22Rv1 (cell line): ENCODE measurements at regions not wholly inside any gene's neighbourhood (a gene's known extent, or its start where the extent isn't known, plus 50 kb on each side); places are given as distances from the start of the nearest gene placed in this dataset.

ENCODE experiments used
- ZFX ChIP-seq: fragments of 450-650 bp; IDR thresholded peaks from 2 replicates; pipeline ENCODE4 v1.6.1; 2017; ENCODE audit warnings: antibody characterized with exemption, borderline replicate concordance
- TF ChIP-seq, protein P1 (sequence below): fragments of 450-650 bp; IDR thresholded peaks from 2 replicates; pipeline ENCODE4 v1.5.1; 2017; ENCODE audit warnings: mild to moderate bottlenecking

DNA sequence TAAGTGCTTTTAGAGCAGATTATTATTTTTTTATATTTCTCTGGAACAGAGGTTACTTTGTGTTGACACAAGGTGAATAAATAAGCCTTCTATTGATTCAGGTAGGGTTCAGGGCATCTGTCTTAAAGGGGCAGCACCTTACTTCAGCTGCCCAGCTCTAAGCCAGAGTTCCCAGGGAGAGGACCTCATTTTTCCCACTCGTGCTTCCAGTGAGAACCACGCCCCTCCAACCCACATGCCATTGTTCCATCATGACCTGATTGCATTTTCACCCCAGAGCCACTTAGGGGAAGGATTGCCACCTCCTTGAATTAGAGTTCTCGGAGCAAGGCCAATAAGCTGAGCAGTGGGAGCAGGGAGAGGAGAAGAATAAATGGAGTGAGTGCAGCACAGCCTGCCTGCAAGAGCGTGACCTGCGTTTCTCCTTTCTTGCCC lies 104.3 kb upstream of the FRY start:
- TF ChIP-seq, protein P1, sequence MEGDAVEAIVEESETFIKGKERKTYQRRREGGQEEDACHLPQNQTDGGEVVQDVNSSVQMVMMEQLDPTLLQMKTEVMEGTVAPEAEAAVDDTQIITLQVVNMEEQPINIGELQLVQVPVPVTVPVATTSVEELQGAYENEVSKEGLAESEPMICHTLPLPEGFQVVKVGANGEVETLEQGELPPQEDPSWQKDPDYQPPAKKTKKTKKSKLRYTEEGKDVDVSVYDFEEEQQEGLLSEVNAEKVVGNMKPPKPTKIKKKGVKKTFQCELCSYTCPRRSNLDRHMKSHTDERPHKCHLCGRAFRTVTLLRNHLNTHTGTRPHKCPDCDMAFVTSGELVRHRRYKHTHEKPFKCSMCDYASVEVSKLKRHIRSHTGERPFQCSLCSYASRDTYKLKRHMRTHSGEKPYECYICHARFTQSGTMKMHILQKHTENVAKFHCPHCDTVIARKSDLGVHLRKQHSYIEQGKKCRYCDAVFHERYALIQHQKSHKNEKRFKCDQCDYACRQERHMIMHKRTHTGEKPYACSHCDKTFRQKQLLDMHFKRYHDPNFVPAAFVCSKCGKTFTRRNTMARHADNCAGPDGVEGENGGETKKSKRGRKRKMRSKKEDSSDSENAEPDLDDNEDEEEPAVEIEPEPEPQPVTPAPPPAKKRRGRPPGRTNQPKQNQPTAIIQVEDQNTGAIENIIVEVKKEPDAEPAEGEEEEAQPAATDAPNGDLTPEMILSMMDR, result no peak; the same call in 1 of the 2 replicates
- no peak for TF ChIP-seq ZFX
